ENCODE measurements at regions not wholly inside any gene's neighbourhood (a gene's known extent, or its start where the extent isn't known, plus 50 kb on each side); places are given as distances from the start of the nearest gene placed in this dataset.

GRCh38 chr22:47623763-47624148 lies 861.3 kb downstream of the TBC1D22A start:
- Histone ChIP-seq H3K4me3 (ENCODE audit: low read length) (no peak overlapping the region), H4K20me1 (ENCODE audit: insufficient read depth, low read depth, low read length) (no peaks in the 10 kb centered on the region), H2AFZ (ENCODE audit: low read length) (no peak overlapping the region), H3K9me3 (ENCODE audit: low read length) (no peaks in the 10 kb centered on the region), H3K4me1 (ENCODE audit: low read length) (no peaks in the 10 kb centered on the region), H3K9me2 (replicated peaks; ENCODE audit: insufficient read depth, low read length) (no peaks in the 10 kb centered on the region), H3K27ac (ENCODE audit: low read length) (no peak overlapping the region), H3K9ac (ENCODE audit: low read length) (no peak overlapping the region), H3K4me2 (ENCODE audit: low read depth, low read length, poor library complexity, severe bottlenecking) (no peak overlapping the region), H3K79me2 (ENCODE audit: low read length) (no peaks in the 10 kb centered on the region), H3K36me3 (ENCODE audit: insufficient read depth, low read length) (no peaks in the 10 kb centered on the region), H3K27me3 (ENCODE audit: low read length) (no peaks in the 10 kb centered on the region)
- DNase-seq: no peak

- H3K9me2 ChIP-seq (replicated peaks; ENCODE audit: insufficient read depth, low read length): no peaks in the 10 kb centered on the region
- H3K4me1 ChIP-seq (ENCODE audit: low read length): no peaks in the 10 kb centered on the region
- H3K27me3 ChIP-seq (ENCODE audit: low read length): no peaks in the 10 kb centered on the region
- no peak overlapping the region for H3K9ac ChIP-seq (ENCODE audit: low read length)
- H3K36me3 ChIP-seq (ENCODE audit: insufficient read depth, low read length): no peaks in the 10 kb centered on the region
- no peak overlapping the region for H3K4me3 ChIP-seq (ENCODE audit: low read length)
- no peaks in the 10 kb centered on the region for H3K9me3 ChIP-seq (ENCODE audit: low read length)
- no peak for DNase-seq
- H3K79me2 ChIP-seq (ENCODE audit: low read length): no peaks in the 10 kb centered on the region
- H3K27ac ChIP-seq (ENCODE audit: low read length): no peak overlapping the region
- no peaks in the 10 kb centered on the region for H4K20me1 ChIP-seq (ENCODE audit: insufficient read depth, low read depth, low read length)
- no peak overlapping the region for H2AFZ ChIP-seq (ENCODE audit: low read length)
- H3K4me2 ChIP-seq (ENCODE audit: low read depth, low read length, poor library complexity, severe bottlenecking): no peak overlapping the region
Observed at GRCh38 chr22:47623066-47623762, 860.8 kb downstream of the TBC1D22A start.

- Histone ChIP-seq H2AFZ (ENCODE audit: low read length) (no peak overlapping the region), H4K20me1 (ENCODE audit: insufficient read depth, low read depth, low read length) (no peaks in the 10 kb centered on the region), H3K4me1 (ENCODE audit: low read length) (no peaks in the 10 kb centered on the region), H3K9me2 (replicated peaks; ENCODE audit: insufficient read depth, low read length) (no peaks in the 10 kb centered on the region), H3K27ac (ENCODE audit: low read length) (no peak overlapping the region), H3K36me3 (ENCODE audit: insufficient read depth, low read length) (no peaks in the 10 kb centered on the region), H3K9ac (ENCODE audit: low read length) (no peak overlapping the region), H3K9me3 (ENCODE audit: low read length) (no peaks in the 10 kb centered on the region), H3K79me2 (ENCODE audit: low read length) (no peaks in the 10 kb centered on the region), H3K4me3 (ENCODE audit: low read length) (no peak overlapping the region), H3K27me3 (ENCODE audit: low read length) (no peaks in the 10 kb centered on the region), H3K4me2 (ENCODE audit: low read depth, low read length, poor library complexity, severe bottlenecking) (no peak overlapping the region)
- DNase-seq: no peak
Observed at GRCh38 chr22:47622541-47622940, 860.1 kb downstream of the TBC1D22A start.

- no peak for DNase-seq
- Histone ChIP-seq H3K79me2 (ENCODE audit: low read length) (no peaks in the 10 kb centered on the region), H3K9ac (ENCODE audit: low read length) (no peak overlapping the region), H3K9me2 (replicated peaks; ENCODE audit: insufficient read depth, low read length) (no peaks in the 10 kb centered on the region), H3K36me3 (ENCODE audit: insufficient read depth, low read length) (no peaks in the 10 kb centered on the region), H2AFZ (ENCODE audit: low read length) (no peak overlapping the region), H4K20me1 (ENCODE audit: insufficient read depth, low read depth, low read length) (no peaks in the 10 kb centered on the region), H3K9me3 (ENCODE audit: low read length) (no peaks in the 10 kb centered on the region), H3K27ac (ENCODE audit: low read length) (no peak overlapping the region), H3K4me3 (ENCODE audit: low read length) (no peak overlapping the region), H3K27me3 (ENCODE audit: low read length) (no peaks in the 10 kb centered on the region), H3K4me1 (ENCODE audit: low read length) (no peaks in the 10 kb centered on the region), H3K4me2 (ENCODE audit: low read depth, low read length, poor library complexity, severe bottlenecking) (no peak overlapping the region)
Observed at GRCh38 chr22:47621253-47621652, 858.8 kb downstream of the TBC1D22A start.

- no peak overlapping the region for H3K27ac ChIP-seq (ENCODE audit: low read length)
- no peaks in the 10 kb centered on the region for H3K36me3 ChIP-seq (ENCODE audit: insufficient read depth, low read length)
- H3K79me2 ChIP-seq (ENCODE audit: low read length): no peaks in the 10 kb centered on the region
- H3K9ac ChIP-seq (ENCODE audit: low read length): no peak overlapping the region
- H3K9me3 ChIP-seq (ENCODE audit: low read length): no peaks in the 10 kb centered on the region
- no peak for DNase-seq
- H3K9me2 ChIP-seq (replicated peaks; ENCODE audit: insufficient read depth, low read length): no peaks in the 10 kb centered on the region
- no peak overlapping the region for H3K4me3 ChIP-seq (ENCODE audit: low read length)
- H3K4me2 ChIP-seq (ENCODE audit: low read depth, low read length, poor library complexity, severe bottlenecking): no peak overlapping the region
- H4K20me1 ChIP-seq (ENCODE audit: insufficient read depth, low read depth, low read length): no peaks in the 10 kb centered on the region
- H2AFZ ChIP-seq (ENCODE audit: low read length): no peak overlapping the region
- no peaks in the 10 kb centered on the region for H3K27me3 ChIP-seq (ENCODE audit: low read length)
- no peaks in the 10 kb centered on the region for H3K4me1 ChIP-seq (ENCODE audit: low read length)
Observed at GRCh38 chr22:47620391-47620790, 857.9 kb downstream of the TBC1D22A start.

- Histone ChIP-seq H3K27ac (ENCODE audit: low read length) (no peak overlapping the region), H4K20me1 (ENCODE audit: insufficient read depth, low read depth, low read length) (no peaks in the 10 kb centered on the region), H3K9me3 (ENCODE audit: low read length) (no peaks in the 10 kb centered on the region), H3K4me3 (ENCODE audit: low read length) (no peak overlapping the region), H3K79me2 (ENCODE audit: low read length) (no peaks in the 10 kb centered on the region), H3K9me2 (replicated peaks; ENCODE audit: insufficient read depth, low read length) (no peaks in the 10 kb centered on the region), H3K27me3 (ENCODE audit: low read length) (no peaks in the 10 kb centered on the region), H2AFZ (ENCODE audit: low read length) (no peak overlapping the region), H3K4me2 (ENCODE audit: low read depth, low read length, poor library complexity, severe bottlenecking) (no peak overlapping the region), H3K4me1 (ENCODE audit: low read length) (no peaks in the 10 kb centered on the region), H3K9ac (ENCODE audit: low read length) (no peak overlapping the region), H3K36me3 (ENCODE audit: insufficient read depth, low read length) (no peaks in the 10 kb centered on the region)
- no peak for DNase-seq
Observed at GRCh38 chr22:47619631-47620030, 857.2 kb downstream of the TBC1D22A start.

- H3K4me3 ChIP-seq (ENCODE audit: low read length): no peak overlapping the region
- H2AFZ ChIP-seq (ENCODE audit: low read length): no peak overlapping the region
- no peaks in the 10 kb centered on the region for H4K20me1 ChIP-seq (ENCODE audit: insufficient read depth, low read depth, low read length)
- H3K27ac ChIP-seq (ENCODE audit: low read length): no peak overlapping the region
- H3K9ac ChIP-seq (ENCODE audit: low read length): no peak overlapping the region
- no peak for DNase-seq
- H3K9me3 ChIP-seq (ENCODE audit: low read length): no peaks in the 10 kb centered on the region
- no peaks in the 10 kb centered on the region for H3K79me2 ChIP-seq (ENCODE audit: low read length)
- H3K27me3 ChIP-seq (ENCODE audit: low read length): no peaks in the 10 kb centered on the region
- no peaks in the 10 kb centered on the region for H3K36me3 ChIP-seq (ENCODE audit: insufficient read depth, low read length)
- H3K4me1 ChIP-seq (ENCODE audit: low read length): no peaks in the 10 kb centered on the region
- no peaks in the 10 kb centered on the region for H3K9me2 ChIP-seq (replicated peaks; ENCODE audit: insufficient read depth, low read length)
- no peak overlapping the region for H3K4me2 ChIP-seq (ENCODE audit: low read depth, low read length, poor library complexity, severe bottlenecking)
Observed at GRCh38 chr22:47618180-47619010, 855.9 kb downstream of the TBC1D22A start.

- H3K4me3 ChIP-seq (ENCODE audit: low read length): no peak overlapping the region
- H4K20me1 ChIP-seq (ENCODE audit: insufficient read depth, low read depth, low read length): no peaks in the 10 kb centered on the region
- H2AFZ ChIP-seq (ENCODE audit: low read length): no peak overlapping the region
- no peak for DNase-seq
- H3K9ac ChIP-seq (ENCODE audit: low read length): no peak overlapping the region
- H3K36me3 ChIP-seq (ENCODE audit: insufficient read depth, low read length): no peaks in the 10 kb centered on the region
- H3K9me2 ChIP-seq (replicated peaks; ENCODE audit: insufficient read depth, low read length): no peaks in the 10 kb centered on the region
- no peak overlapping the region for H3K27ac ChIP-seq (ENCODE audit: low read length)
- no peaks in the 10 kb centered on the region for H3K79me2 ChIP-seq (ENCODE audit: low read length)
- H3K9me3 ChIP-seq (ENCODE audit: low read length): no peaks in the 10 kb centered on the region
- H3K27me3 ChIP-seq (ENCODE audit: low read length): no peaks in the 10 kb centered on the region
- H3K4me1 ChIP-seq (ENCODE audit: low read length): no peaks in the 10 kb centered on the region
- no peak overlapping the region for H3K4me2 ChIP-seq (ENCODE audit: low read depth, low read length, poor library complexity, severe bottlenecking)
Observed at GRCh38 chr22:47617186-47617585, 854.7 kb downstream of the TBC1D22A start.

Measured in Karpas-422 (cell line).